ENCODE measurements at regions not wholly inside any gene's neighbourhood (a gene's known extent, or its start where the extent isn't known, plus 50 kb on each side); places are given as distances from the start of the nearest gene placed in this dataset.

- TF ChIP-seq CTCF (IDR thresholded peaks at IDR 0.05) (0 out of 2 replicates have a peak, but pooled peaks have one; percentile 17), ZFX (IDR thresholded peaks at IDR 0.05; ENCODE audit: borderline replicate concordance) (no peak)
These were observed 185.7 kb downstream of the MARCHF11 start for GRCh38 chr5:15993919-15994318.

Measured in 22Rv1 (cell line).